ENCODE measurements at regions not wholly inside any gene's neighbourhood (a gene's known extent, or its start where the extent isn't known, plus 50 kb on each side); places are given as distances from the start of the nearest gene placed in this dataset.

DNA sequence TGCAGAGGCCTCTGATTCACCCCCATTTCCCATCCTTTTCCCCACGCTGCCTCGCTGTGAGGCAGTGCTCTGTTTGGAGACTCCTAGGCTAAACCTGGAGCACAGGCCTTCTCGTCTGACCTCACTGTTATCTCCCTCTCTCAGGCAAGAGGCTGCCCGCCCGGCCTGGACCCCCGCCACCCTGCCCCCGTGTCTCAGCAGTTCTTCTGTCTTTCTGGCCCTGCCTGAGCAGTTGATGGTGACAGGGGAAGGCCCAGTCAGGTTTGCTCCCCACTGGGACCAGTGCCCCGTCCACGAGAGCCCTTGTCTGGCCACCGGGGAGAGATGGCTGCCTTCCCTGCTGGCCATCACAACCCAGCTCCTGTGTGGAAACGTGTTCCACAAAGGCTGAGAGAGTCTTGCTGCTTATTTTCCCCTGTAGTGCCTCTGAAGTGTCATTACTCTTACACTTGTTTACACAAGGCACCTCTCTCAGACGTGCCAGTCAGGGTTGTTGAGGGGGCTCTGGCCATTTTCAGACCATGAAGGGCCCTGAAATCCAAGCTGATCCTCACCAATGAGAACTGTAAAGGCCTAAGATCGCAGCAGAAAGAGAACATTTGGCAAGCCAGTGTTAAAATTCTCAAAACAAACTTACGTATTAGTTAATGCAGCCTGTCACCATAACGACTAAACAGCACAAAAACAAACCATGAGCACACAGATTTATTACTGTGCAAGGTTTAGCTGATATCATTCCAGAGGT is 210.9 kb downstream of the NDUFA10 start:
- TF ChIP-seq, protein P1, sequence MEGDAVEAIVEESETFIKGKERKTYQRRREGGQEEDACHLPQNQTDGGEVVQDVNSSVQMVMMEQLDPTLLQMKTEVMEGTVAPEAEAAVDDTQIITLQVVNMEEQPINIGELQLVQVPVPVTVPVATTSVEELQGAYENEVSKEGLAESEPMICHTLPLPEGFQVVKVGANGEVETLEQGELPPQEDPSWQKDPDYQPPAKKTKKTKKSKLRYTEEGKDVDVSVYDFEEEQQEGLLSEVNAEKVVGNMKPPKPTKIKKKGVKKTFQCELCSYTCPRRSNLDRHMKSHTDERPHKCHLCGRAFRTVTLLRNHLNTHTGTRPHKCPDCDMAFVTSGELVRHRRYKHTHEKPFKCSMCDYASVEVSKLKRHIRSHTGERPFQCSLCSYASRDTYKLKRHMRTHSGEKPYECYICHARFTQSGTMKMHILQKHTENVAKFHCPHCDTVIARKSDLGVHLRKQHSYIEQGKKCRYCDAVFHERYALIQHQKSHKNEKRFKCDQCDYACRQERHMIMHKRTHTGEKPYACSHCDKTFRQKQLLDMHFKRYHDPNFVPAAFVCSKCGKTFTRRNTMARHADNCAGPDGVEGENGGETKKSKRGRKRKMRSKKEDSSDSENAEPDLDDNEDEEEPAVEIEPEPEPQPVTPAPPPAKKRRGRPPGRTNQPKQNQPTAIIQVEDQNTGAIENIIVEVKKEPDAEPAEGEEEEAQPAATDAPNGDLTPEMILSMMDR (IDR thresholded peaks at IDR 0.05), result no peak

DNA sequence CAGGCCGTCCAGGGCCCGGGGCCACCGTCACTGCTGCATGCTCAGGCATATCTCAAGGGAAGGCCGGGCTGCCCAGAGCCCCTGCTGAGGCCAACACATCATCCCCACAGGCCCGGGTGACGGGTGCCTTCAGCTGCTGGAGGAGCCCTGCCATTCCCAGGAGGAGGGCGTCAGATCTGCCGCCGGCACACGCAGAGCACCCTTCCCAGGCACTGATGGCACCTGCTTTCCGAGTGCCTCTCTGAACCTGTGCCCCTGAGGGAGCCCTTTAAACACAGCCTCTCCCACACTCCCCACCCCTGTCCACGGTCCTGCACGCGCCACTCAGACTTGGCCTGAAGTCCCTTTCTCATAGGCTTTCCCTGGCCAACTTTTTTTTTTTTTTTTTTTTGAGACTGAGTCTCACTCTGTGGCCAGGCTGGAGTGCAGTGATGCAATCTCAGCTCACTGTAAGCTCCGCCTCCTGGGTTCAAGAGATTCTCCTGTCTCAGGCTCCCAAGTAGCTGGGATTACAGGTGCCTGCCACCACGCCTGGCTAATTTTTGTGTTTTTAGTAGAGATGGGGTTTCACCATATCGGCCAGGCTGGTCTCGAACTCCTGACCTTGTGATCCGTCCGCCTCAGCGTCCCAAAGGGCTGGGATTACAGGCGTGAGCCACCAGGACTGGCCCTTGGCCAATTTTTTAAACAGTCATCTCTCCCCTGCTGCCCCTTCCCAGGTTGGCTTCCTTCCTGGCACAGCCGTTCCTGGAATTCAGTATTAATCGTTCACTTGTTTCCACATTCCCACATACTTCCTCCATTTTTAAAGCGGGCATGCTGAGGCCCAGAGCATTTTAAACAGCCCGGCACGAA is 211.7 kb downstream of the NDUFA10 start:
- TF ChIP-seq, protein P1 (IDR thresholded peaks at IDR 0.05), result no peak

DNA sequence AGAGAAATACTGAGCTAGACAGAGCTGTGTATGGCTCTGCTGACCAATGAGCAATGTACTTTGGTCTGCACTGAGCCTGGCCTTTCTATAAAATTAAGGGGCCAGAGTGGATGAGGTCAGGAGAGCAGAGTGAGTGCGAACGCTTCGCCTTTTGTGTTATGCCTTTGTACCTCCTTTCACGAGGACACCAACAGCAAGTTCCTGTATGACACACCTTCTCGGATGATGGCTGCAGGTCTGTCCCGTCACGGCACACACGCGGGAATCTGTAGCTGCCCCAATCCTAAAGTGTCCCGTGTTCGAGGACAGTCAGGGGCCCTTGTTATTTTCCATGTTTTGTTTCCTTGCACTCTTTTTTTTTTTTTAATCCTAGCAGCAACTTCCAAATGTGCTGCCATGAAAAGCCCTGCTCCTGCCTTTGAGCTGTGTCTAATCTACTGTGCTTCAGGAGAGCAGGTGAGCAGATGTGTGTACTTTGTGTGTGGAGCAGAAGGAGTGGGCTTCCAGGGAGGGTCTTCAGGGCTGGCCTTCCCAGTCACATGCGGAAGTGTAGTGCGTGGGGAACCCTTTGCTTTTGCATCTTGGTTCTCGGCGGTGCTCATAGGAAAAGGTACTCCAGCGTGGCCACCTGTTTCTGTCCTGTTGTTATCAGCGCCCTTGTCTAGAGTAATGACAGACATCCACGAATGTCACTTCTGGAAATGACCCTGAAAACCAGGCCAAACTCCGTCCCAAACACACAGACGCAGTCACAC is 213.2 kb downstream of the NDUFA10 start:
- TF ChIP-seq, protein P1 (IDR thresholded peaks at IDR 0.05), result no peak

GRCh38 chr2:239811111-239811781 is 213.9 kb downstream of the NDUFA10 start:
- TF ChIP-seq, protein P1 (IDR thresholded peaks at IDR 0.05), result no peak

GRCh38 chr2:239809391-239809790 is 215.8 kb downstream of the NDUFA10 start:
- TF ChIP-seq, protein P1 (IDR thresholded peaks at IDR 0.05), result no peak

GRCh38 chr2:239807568-239807967 is 217.6 kb downstream of the NDUFA10 start:
- TF ChIP-seq, protein P1 (IDR thresholded peaks at IDR 0.05), result no peak
